SJCRH30 (cell line): ENCODE measurements at regions not wholly inside any gene's neighbourhood (a gene's known extent, or its start where the extent isn't known, plus 50 kb on each side); places are given as distances from the start of the nearest gene placed in this dataset.

ENCODE experiments used
- DNase-seq, 2 experiments: peaks; one replicate each; pipeline ENCODE4 v3.0.0-alpha.2; 2015 to 2020
- H3K27ac ChIP-seq: fragments of 250-450 bp; sonication (Bioruptor Pico); 2 replicates; pipeline ENCODE4 v1.5.1; 2020; ENCODE audit warnings: mild to moderate bottlenecking, moderate library complexity
- H3K27me3 ChIP-seq: fragments of 250-450 bp; sonication (Bioruptor Pico); 2 replicates; pipeline ENCODE4 v1.5.1; 2020; ENCODE audit warnings: mild to moderate bottlenecking, moderate library complexity
- H3K36me3 ChIP-seq: fragments of 250-450 bp; sonication (Bioruptor Pico); 2 replicates; pipeline ENCODE4 v1.5.1; 2020; ENCODE audit warnings: mild to moderate bottlenecking, moderate library complexity
- H3K4me1 ChIP-seq: fragments of 250-450 bp; sonication (Bioruptor Pico); 2 replicates; pipeline ENCODE4 v1.5.1; 2020; ENCODE audit warnings: mild to moderate bottlenecking, moderate library complexity
- H3K4me3 ChIP-seq: fragments of 250-450 bp; sonication (Bioruptor Pico); 2 replicates; pipeline ENCODE4 v1.5.1; 2020; ENCODE audit warnings: mild to moderate bottlenecking, moderate library complexity
- H3K9me3 ChIP-seq: fragments of 250-450 bp; sonication (Bioruptor Pico); replicated peaks from 2 replicates; pipeline ENCODE4 v1.5.1; 2020; ENCODE audit warnings: mild to moderate bottlenecking, moderate library complexity

DNA sequence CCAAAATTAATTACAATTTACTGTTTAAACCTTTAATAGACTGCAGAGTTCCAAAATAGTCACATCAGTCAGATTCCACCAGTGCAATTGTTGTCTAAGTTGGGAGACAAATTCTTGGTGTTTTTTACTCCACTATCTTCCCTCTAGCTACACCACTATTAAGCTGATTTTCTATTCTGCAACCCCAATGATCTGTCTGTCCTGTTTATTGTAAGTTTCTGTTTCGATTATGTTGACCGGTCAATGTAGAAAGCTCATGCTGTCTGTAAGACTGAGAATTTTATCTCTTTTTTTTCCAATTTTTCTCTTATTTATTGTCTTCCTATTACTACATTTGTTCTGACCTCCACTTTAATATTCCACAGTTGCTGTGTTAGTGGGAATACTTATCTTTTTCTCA lies 557.5 kb downstream of the SH2D4B start:
- Histone ChIP-seq H3K27me3 (no peaks in the 10 kb centered on the region), H3K27ac (no peak overlapping the region), H3K4me1 (no peaks in the 10 kb centered on the region), H3K4me3 (no peak overlapping the region), H3K36me3 (no peaks in the 10 kb centered on the region), H3K9me3 (no peaks in the 10 kb centered on the region)
- no peak for DNase-seq

DNA sequence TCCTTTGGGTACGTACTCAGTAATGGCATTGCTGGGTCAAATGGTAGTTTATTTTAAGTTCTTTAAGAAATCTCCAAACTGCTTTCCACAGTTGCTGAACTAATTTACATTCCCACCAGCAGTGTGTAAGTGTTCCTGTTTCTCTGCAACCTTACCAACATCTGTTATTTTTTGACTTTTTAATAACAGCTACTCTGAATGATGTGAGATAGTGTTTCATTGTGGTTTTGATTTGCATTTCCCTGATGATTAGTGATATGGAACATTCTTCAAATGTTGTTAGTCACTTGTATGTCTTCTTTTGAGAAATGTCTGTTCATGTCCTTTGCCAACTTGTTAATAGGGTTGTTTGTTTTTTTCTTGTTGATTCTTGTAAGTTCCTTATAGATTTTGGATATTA lies 558.9 kb downstream of the SH2D4B start:
- no peak overlapping the region for H3K4me3 ChIP-seq
- no peaks in the 10 kb centered on the region for H3K27me3 ChIP-seq
- DNase-seq = no peak
- no peak overlapping the region for H3K27ac ChIP-seq
- no peaks in the 10 kb centered on the region for H3K36me3 ChIP-seq
- no peaks in the 10 kb centered on the region for H3K4me1 ChIP-seq
- no peaks in the 10 kb centered on the region for H3K9me3 ChIP-seq

DNA sequence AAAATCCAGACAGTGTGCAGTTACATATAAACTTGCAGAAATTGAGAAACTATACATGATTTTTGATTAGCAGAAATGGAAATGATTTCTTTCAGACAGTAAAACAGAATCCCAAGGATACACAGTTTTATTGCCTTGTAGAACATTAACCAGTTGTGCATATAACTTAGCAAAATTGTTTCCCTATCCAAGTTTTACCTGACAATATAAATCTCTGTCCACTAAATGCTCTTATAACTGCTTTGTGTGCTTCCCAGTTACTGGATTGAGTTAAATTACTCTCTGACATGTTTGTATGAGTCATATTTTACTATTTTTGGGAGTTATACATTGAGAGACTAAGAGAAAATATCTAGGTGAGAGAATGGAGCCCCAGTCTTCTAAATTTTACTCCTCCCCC lies 563.4 kb downstream of the SH2D4B start:
- no peaks in the 10 kb centered on the region for H3K27me3 ChIP-seq
- no peak for DNase-seq
- H3K4me3 ChIP-seq = no peak overlapping the region
- H3K27ac ChIP-seq = no peak overlapping the region
- no peaks in the 10 kb centered on the region for H3K9me3 ChIP-seq
- H3K4me1 ChIP-seq = no peaks in the 10 kb centered on the region
- H3K36me3 ChIP-seq = no peaks in the 10 kb centered on the region

DNA sequence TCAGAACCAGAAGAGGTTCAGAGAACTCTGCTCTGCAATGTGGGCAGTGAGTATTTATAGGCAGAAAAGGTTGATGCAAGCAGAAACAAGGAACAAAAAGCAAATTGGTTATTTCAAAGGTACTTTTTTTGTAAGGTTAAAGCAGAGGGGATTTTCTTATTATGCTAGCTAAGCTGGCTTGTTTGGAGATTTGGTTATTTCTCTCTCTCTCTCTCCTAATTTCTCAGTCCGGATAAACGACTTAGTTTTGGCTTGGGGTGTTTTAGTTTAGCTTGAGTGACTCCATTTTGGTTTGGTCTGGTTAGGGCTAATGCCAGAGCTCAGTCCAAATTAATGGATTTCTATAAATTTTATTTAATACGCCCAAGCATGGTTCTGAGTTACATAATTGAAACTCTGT lies 566.8 kb downstream of the SH2D4B start:
- Histone ChIP-seq H3K9me3 (no peaks in the 10 kb centered on the region), H3K36me3 (no peaks in the 10 kb centered on the region), H3K4me3 (no peak overlapping the region), H3K27me3 (no peaks in the 10 kb centered on the region), H3K4me1 (no peaks in the 10 kb centered on the region), H3K27ac (no peak overlapping the region)
- no peak for DNase-seq

DNA sequence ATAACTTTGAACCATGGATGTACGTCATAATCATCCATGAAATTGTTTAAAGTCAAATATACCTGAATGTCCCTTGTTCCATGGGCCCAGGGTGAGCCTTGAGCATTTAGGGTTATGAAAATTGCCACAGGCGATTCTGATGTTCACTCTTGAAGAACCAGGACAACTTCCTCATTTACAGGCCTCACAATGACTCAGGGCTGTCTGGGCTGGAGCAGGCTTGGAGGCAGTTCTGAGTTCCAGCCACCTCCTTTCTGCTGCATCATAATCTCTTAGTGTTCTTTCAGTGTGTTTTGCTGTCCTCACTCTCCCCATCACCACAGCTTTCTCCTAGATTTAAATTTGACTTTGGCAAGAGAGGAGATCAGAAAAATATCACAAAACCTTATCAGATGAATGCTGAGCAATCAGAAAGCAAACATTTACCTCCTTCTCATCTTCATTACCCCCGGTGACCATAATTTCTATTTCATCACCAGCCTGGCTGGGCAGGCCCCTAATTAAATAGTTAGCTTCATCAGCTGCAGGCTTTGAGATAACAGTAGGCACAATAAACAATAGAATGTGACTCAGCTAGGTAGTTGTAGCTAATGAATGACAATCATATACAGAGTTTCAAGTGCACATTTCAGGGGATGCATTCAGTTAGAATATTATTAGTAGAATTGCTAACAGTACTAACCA lies 571.0 kb downstream of the SH2D4B start:
- Histone ChIP-seq H3K9me3 (no peaks in the 10 kb centered on the region), H3K27ac (no peak overlapping the region), H3K36me3 (no peaks in the 10 kb centered on the region), H3K4me1 (no peaks in the 10 kb centered on the region), H3K4me3 (no peak overlapping the region), H3K27me3 (no peaks in the 10 kb centered on the region)
- no peak for DNase-seq

DNA sequence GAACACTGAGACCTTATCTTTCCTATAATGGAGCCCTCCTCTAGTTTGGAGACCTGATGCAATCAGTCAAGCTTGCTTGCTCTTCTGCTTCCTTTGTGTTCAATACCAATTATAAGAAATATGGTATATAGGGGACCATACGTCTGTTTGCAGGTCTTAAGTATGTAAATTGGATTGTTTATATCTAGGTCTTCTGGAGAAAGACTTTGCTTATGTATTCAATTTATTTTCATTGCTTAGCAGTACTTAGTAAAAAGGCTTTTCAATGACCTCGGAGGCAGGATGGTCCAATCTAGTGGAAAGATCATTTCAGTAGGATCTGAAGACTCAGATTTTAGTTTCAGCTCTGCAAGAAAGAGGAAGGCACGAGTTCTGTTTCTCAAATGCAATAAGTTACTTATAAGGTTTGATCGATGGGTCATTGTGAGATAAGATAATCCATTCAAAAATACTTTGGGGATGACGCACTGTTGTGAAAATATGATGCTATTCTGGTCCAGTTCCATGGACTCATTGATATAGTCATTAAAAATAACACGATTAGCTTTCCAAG lies 571.6 kb downstream of the SH2D4B start:
- Histone ChIP-seq H3K27me3 (no peaks in the 10 kb centered on the region), H3K36me3 (no peaks in the 10 kb centered on the region), H3K4me1 (no peaks in the 10 kb centered on the region), H3K4me3 (no peak overlapping the region), H3K27ac (no peak overlapping the region), H3K9me3 (no peaks in the 10 kb centered on the region)
- no peak for DNase-seq

DNA sequence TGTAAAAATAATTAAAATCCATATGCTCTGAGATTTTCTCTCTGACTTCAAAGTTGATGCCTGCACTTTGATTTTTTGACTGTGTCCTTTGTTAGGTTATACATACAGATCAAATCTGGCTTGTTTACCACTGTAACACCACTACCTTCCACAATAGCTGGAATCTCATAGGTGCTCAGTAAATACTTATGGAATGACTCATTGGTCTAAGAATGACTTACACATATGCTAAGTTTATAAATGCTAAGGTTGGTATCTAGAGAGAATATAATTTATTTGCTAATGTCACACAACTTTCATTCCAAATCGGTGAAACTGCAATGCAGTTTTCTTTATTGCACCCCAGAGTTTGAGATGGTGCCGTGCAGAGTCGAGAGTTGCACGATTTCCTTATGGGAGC lies 578.5 kb downstream of the SH2D4B start:
- Histone ChIP-seq H3K27me3 (no peaks in the 10 kb centered on the region), H3K36me3 (no peaks in the 10 kb centered on the region), H3K4me1 (no peaks in the 10 kb centered on the region), H3K27ac (no peak overlapping the region), H3K9me3 (no peaks in the 10 kb centered on the region), H3K4me3 (no peak overlapping the region)
- no peak for DNase-seq

DNA sequence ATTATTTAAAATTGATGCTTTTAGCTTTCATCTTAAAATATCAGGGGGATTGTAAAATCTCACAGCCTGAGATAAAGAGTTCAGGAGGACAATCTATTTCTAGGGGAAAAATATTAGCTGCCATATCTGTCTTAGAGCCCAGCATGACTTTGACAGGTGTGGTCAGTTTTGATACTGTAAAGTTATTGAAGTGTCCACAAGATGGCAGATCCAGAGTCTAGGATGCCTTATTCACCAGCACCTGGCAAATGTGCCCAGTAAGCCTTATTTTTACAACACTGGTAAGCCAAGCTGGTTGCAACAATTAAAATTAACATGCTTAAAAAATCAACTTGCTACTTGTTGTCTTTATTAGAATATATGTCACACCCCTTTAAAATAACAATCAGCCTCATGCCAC lies 579.3 kb downstream of the SH2D4B start:
- no peaks in the 10 kb centered on the region for H3K36me3 ChIP-seq
- no peak overlapping the region for H3K27ac ChIP-seq
- H3K27me3 ChIP-seq = no peaks in the 10 kb centered on the region
- no peaks in the 10 kb centered on the region for H3K9me3 ChIP-seq
- no peak for DNase-seq
- no peaks in the 10 kb centered on the region for H3K4me1 ChIP-seq
- no peak overlapping the region for H3K4me3 ChIP-seq

DNA sequence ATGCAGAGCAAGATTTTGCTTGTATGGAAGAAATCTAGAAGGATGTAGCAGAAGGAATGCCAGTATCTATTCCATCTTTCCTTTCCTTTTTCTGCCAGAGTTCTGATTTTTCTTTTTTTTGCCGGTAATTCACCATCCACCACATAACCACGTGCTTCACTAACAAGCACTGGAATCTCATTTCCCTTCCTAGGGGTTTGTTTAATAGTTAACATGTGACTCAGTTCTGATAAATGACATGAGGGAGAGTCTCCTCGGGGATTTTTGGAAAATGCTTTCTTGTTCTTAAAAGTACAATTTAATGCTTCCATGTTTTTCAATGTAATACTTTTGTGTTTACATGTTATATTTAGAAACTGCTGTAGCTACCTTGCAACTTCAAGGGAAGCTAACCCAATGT lies 590.2 kb downstream of the SH2D4B start:
- Histone ChIP-seq H3K27ac (no peak overlapping the region), H3K27me3 (no peaks in the 10 kb centered on the region), H3K36me3 (no peaks in the 10 kb centered on the region), H3K9me3 (no peaks in the 10 kb centered on the region), H3K4me1 (no peaks in the 10 kb centered on the region), H3K4me3 (no peak overlapping the region)
- DNase-seq = no peak

DNA sequence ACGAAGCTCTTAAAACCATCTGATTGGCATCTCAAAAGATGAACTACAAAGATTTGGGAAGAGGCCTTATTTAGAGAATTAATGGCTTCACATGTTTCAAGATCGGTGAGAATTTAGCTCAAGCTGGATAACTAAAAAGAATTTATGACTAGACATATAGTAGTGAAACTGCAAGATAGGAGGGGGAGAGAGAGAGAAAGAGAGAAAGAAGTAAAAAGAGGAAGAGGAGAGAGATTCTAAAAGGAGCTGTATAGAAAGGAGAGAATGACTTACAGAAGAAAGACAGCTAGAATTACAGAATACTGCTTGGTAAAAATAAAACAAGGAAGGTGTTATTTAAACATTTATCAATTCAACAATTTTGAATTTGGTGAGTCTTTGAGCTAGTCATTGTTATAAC lies 592.3 kb downstream of the SH2D4B start:
- no peaks in the 10 kb centered on the region for H3K4me1 ChIP-seq
- H3K27me3 ChIP-seq = no peaks in the 10 kb centered on the region
- H3K9me3 ChIP-seq = no peaks in the 10 kb centered on the region
- H3K4me3 ChIP-seq = no peak overlapping the region
- H3K27ac ChIP-seq = no peak overlapping the region
- H3K36me3 ChIP-seq = no peaks in the 10 kb centered on the region
- no peak for DNase-seq

DNA sequence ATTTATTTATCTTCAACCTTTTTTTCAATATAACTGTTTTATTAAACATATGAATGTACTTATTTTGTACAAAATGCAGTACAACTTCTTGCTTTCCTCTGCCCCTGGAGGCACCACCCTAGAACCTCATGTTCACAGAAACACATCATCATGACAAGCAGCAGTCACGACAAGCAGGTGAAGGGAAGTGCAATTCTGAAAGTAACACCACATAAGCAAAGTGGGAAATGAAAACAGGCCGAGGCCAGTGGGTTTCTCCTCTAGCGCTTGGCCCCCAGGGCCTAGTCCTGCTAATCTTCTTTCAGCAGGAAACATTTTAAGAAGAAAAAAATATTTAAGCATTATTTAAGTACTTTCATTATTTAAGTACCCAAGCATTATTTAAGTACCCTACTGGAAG lies 598.1 kb downstream of the SH2D4B start:
- Histone ChIP-seq H3K27me3 (no peaks in the 10 kb centered on the region), H3K9me3 (no peaks in the 10 kb centered on the region), H3K36me3 (no peaks in the 10 kb centered on the region), H3K4me1 (no peaks in the 10 kb centered on the region), H3K4me3 (no peak overlapping the region), H3K27ac (no peak overlapping the region)
- DNase-seq = no peak

DNA sequence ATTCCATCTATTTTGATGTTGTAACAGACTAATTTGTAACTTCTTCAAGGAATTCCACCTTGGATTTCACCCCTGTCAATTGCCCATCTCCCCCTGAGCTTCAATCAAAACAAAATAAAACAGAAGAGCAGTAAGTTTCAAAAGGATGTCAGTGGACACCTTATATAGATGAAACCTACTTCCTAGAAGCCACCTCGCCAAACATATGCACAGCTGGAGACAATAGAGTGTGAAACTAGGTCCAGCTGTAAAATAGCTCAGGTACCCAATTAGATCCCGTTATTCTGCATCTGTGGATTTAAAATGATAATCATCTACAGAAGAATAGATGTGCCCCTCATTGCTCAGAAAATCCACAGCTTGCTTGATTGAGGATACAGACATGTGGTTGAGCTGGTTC lies 598.6 kb downstream of the SH2D4B start:
- Histone ChIP-seq H3K4me3 (no peak overlapping the region), H3K36me3 (no peaks in the 10 kb centered on the region), H3K27me3 (no peaks in the 10 kb centered on the region), H3K9me3 (no peaks in the 10 kb centered on the region), H3K27ac (no peak overlapping the region), H3K4me1 (no peaks in the 10 kb centered on the region)
- DNase-seq = no peak

DNA sequence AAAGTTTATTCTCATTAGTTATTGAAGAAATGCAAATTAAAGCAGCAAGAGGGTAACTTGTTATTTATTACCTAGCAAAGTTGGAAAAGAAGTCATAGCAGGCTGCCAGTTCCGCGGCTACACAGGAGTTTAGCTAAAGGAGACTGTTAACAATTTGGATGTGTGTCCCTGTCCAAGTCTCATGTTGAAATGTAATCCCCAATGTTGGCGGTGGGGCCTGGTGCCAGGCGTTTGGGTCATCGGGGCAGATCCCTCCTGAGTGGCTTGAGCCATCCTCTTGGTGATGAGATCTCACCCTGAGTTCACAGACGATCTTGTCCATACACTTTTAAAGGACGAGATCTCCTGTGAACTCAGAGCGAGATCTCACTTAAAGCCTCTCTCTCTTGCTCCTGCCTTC lies 608.3 kb downstream of the SH2D4B start:
- Histone ChIP-seq H3K36me3 (no peaks in the 10 kb centered on the region), H3K27me3 (no peaks in the 10 kb centered on the region), H3K4me1 (no peaks in the 10 kb centered on the region), H3K9me3 (no peaks in the 10 kb centered on the region), H3K4me3 (no peak overlapping the region), H3K27ac (no peak overlapping the region)
- DNase-seq = no peak

DNA sequence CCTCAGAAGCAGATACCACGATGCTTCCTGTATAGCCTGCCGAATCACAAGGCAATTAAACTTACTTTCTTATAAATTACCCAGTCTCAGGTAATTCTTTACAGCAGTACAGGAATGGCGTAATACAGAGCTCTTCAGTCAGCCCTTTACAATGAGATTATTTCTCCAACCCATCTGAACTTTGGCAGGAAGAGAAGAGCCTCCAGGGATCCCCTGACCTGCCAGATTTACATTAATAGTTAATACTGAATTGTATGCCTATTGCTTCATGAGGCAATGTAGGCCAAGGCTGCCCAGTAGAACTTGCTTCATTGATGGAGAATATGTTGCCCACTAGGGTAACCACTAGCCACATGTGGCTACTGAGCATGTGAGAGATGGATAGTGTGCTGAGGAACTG lies 608.7 kb downstream of the SH2D4B start:
- Histone ChIP-seq H3K9me3 (no peaks in the 10 kb centered on the region), H3K27ac (no peak overlapping the region), H3K4me1 (no peaks in the 10 kb centered on the region), H3K36me3 (no peaks in the 10 kb centered on the region), H3K27me3 (no peaks in the 10 kb centered on the region), H3K4me3 (no peak overlapping the region)
- no peak for DNase-seq

DNA sequence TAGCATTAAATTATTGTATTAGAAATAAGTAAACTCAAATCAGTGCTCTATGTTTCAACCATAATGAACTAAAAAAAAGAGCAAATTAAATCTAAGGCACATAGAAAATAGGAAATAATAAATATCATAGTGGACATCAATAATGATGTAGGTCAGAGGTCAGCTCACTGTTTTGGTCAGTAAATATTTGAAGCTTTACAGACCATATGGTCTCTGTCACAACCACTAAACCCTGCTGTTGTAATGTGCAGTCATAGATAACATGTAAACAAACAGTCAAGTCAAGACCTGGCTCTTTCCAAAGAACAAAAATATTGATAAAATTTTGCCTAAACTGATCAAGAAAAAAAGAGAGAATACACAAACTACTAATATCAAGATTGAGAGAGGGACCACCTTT lies 615.0 kb downstream of the SH2D4B start:
- Histone ChIP-seq H3K36me3 (no peaks in the 10 kb centered on the region), H3K27ac (no peak overlapping the region)

DNA sequence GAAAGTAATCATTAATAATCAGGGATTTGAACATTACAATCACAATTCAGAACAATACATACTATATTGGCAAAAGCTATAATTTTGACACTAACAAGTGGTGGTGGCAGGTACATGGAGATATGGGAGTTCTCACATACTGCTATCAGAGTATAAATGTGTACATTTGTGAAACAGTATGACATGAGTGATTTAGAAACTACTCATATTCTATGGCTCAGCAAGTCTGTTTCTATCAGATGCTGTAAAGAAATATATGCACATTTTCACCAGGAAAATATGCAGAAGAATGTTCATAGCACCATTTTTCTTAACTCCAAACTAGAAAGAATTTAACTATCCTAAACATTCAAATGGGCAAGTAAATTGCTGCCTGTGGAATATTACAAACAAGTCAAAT lies 620.0 kb downstream of the SH2D4B start:
- no peaks in the 10 kb centered on the region for H3K27me3 ChIP-seq
- no peaks in the 10 kb centered on the region for H3K4me1 ChIP-seq
- no peak overlapping the region for H3K27ac ChIP-seq
- DNase-seq = no peak
- H3K9me3 ChIP-seq = no peaks in the 10 kb centered on the region
- H3K4me3 ChIP-seq = no peak overlapping the region
- no peaks in the 10 kb centered on the region for H3K36me3 ChIP-seq

More for the DNA sequence above, 615.0 kb downstream of the SH2D4B start:
- H3K4me3 ChIP-seq = no peak overlapping the region
- H3K9me3 ChIP-seq = no peaks in the 10 kb centered on the region
- DNase-seq = no peak
- H3K27me3 ChIP-seq = no peaks in the 10 kb centered on the region
- no peaks in the 10 kb centered on the region for H3K4me1 ChIP-seq
